Vagina (tissue), 2 donors: ENCODE measurements at regions not wholly inside any gene's neighbourhood (a gene's known extent, or its start where the extent isn't known, plus 50 kb on each side); places are given as distances from the start of the nearest gene placed in this dataset.

ENCODE experiments used
- DNase-seq, 2 donors: peaks; one replicate each; pipeline ENCODE4 v3.0.0-alpha.2; 2017; ENCODE audit errors: extremely low spot score in 2 of 2
- H3K27ac ChIP-seq: fragments of 200-600 bp; sonication (generic); one replicate; pipeline ENCODE4 v1.5.1; 2019
- H3K27me3 ChIP-seq: fragments of 200-600 bp; sonication (generic); one replicate; pipeline ENCODE4 v1.5.1; 2019
- H3K36me3 ChIP-seq, 2 donors: fragments of 200-600 bp; sonication (generic); one replicate each; pipeline ENCODE4 v1.5.1; 2017 to 2019
- H3K4me1 ChIP-seq: fragments of 200-600 bp; sonication (generic); one replicate; pipeline ENCODE4 v1.5.1; 2019
- H3K4me3 ChIP-seq, 2 donors: fragments of 200-600 bp; sonication (generic); 1 replicate in 1 of 2; 2 replicates in 1 of 2; pipeline ENCODE4 v1.5.1; 2016 to 2019
- H3K9me3 ChIP-seq: fragments of 200-600 bp; sonication (generic); one replicate; pipeline ENCODE4 v1.5.1; 2019
- POLR2A ChIP-seq, 2 donors: fragments of 450-650 bp; IDR thresholded peaks; one replicate each; pipeline ENCODE4 v1.6.1; 2017; ENCODE audit warnings: antibody characterized with exemption in 2 of 2, mild to moderate bottlenecking in 2 of 2, moderate library complexity in 2 of 2
- POLR2AphosphoS5 ChIP-seq, 2 donors: sonication (generic); formaldehyde crosslinking; IDR thresholded peaks; one replicate each; pipeline ENCODE4 v1.9.0; 2017; ENCODE audit warnings: antibody characterized with exemption in 2 of 2, mild to moderate bottlenecking in 2 of 2, low read depth in 1 of 2; ENCODE audit not compliant: insufficient read depth in 1 of 2
- intact Hi-C: fragments of 100-400 bp; cut with DNase I; formaldehyde crosslinking; loops from one replicate; pipeline ENCODE4 v1.15.1; 2023
- TF ChIP-seq, protein P1 (sequence below), 3 experiments: fragments of 450-650 bp in 2 of 3; fragments of 200-600 bp in 1 of 3; sonication (generic) in 1 of 3; IDR thresholded peaks; one replicate each; pipeline ENCODE4 v1.5.1; 2017 to 2019; ENCODE audit warnings: antibody characterized with exemption in 3 of 3, mild to moderate bottlenecking in 2 of 3, moderate library complexity in 2 of 3

DNA sequence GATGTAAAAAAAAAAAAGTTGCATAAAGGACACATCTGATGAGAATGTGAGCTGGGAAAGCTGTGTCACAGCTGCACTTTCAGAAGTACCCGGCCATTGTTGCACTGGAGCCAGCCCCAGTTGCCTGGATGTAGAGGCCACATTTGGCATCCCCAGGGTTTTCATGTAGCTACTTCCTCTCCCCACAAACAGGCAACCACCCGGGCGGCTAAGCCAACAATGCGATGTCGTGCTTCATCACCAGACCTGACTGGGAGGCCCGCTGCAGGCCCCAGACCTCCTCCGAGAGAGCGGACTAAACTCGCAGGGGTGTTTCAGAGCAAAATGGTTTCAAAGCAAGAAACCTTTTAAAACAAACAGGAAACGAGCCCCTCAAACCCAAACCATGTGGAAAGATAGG lies 142.3 kb downstream of the TMCO5A start:
- TF ChIP-seq, protein P1, sequence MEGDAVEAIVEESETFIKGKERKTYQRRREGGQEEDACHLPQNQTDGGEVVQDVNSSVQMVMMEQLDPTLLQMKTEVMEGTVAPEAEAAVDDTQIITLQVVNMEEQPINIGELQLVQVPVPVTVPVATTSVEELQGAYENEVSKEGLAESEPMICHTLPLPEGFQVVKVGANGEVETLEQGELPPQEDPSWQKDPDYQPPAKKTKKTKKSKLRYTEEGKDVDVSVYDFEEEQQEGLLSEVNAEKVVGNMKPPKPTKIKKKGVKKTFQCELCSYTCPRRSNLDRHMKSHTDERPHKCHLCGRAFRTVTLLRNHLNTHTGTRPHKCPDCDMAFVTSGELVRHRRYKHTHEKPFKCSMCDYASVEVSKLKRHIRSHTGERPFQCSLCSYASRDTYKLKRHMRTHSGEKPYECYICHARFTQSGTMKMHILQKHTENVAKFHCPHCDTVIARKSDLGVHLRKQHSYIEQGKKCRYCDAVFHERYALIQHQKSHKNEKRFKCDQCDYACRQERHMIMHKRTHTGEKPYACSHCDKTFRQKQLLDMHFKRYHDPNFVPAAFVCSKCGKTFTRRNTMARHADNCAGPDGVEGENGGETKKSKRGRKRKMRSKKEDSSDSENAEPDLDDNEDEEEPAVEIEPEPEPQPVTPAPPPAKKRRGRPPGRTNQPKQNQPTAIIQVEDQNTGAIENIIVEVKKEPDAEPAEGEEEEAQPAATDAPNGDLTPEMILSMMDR (IDR thresholded peaks at IDR 0.05), result no peak
- no peak for TF ChIP-seq POLR2AphosphoS5 (IDR thresholded peaks at IDR 0.05; ENCODE audit: insufficient read depth in 1 of 2, low read depth in 1 of 2)
- no peak for TF ChIP-seq POLR2A (IDR thresholded peaks at IDR 0.05)
- intact Hi-C loops, result no loop called here

GRCh38 chr15:38079236-38079635 lies 144.8 kb downstream of the TMCO5A start:
- no peak overlapping the region for H3K27ac ChIP-seq
- TF ChIP-seq POLR2AphosphoS5 (IDR thresholded peaks at IDR 0.05; ENCODE audit: insufficient read depth in 1 of 2, low read depth in 1 of 2) (no peak), POLR2A (IDR thresholded peaks at IDR 0.05) (no peak)
- TF ChIP-seq, protein P1 (IDR thresholded peaks at IDR 0.05), result no peak
- H3K27me3 ChIP-seq, result no peaks in the 10 kb centered on the region
- no peaks in the 10 kb centered on the region for H3K9me3 ChIP-seq
- DNase-seq, result no peak
- intact Hi-C loops, result no loop called here
- no peaks in the 10 kb centered on the region for H3K36me3 ChIP-seq
- peaks cover 9% of the 10 kb centered on the region for H3K4me1 ChIP-seq
- no peak overlapping the region for H3K4me3 ChIP-seq

More for the DNA sequence above, 142.3 kb downstream of the TMCO5A start:
- Histone ChIP-seq H3K4me3 (no peak overlapping the region), H3K9me3 (no peaks in the 10 kb centered on the region), H3K27me3 (no peaks in the 10 kb centered on the region), H3K4me1 (peaks cover 32% of the 10 kb centered on the region), H3K27ac (no peak overlapping the region), H3K36me3 (no peaks in the 10 kb centered on the region)
- no peak for DNase-seq

- no peak overlapping the region for H3K27ac ChIP-seq
- H3K27me3 ChIP-seq, result no peaks in the 10 kb centered on the region
- no peaks in the 10 kb centered on the region for H3K9me3 ChIP-seq
- no peaks in the 10 kb centered on the region for H3K36me3 ChIP-seq
- TF ChIP-seq POLR2A (IDR thresholded peaks at IDR 0.05), result no peak
- TF ChIP-seq, protein P1 (IDR thresholded peaks at IDR 0.05), result no peak
- TF ChIP-seq POLR2AphosphoS5 (IDR thresholded peaks at IDR 0.05; ENCODE audit: insufficient read depth in 1 of 2, low read depth in 1 of 2), result no peak
- H3K4me1 ChIP-seq, result no peaks in the 10 kb centered on the region
- no peak for DNase-seq
- intact Hi-C loops, result no loop called here
- H3K4me3 ChIP-seq, result no peak overlapping the region
These were observed 146.3 kb downstream of the TMCO5A start for GRCh38 chr15:38080651-38081275.

DNA sequence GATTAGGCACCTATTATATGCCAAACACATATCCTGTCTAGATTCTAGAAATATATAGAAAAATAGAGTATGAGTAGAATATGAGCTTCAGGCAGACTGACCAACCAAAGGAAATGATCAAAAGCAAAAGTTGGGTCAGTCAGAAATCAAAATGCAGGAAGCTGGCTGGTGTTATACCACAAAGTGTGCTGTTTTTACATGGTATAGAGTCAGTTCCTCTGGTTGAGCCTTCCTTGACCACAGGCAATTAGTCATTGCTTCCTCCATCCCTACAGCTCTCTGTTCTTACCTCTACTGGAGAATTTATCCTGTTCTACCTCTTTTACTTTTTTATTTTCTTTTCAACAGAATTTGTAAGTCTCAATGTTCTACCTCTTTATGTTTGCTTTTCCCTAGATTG lies 149.8 kb downstream of the TMCO5A start:
- H3K9me3 ChIP-seq, result no peaks in the 10 kb centered on the region
- no peak overlapping the region for H3K27ac ChIP-seq
- intact Hi-C loops, result no loop called here
- H3K27me3 ChIP-seq, result no peaks in the 10 kb centered on the region
- TF ChIP-seq, protein P1 (IDR thresholded peaks at IDR 0.05), result no peak
- TF ChIP-seq POLR2A (IDR thresholded peaks at IDR 0.05), result no peak
- TF ChIP-seq POLR2AphosphoS5 (IDR thresholded peaks at IDR 0.05; ENCODE audit: insufficient read depth in 1 of 2, low read depth in 1 of 2), result no peak
- DNase-seq, result no peak
- H3K36me3 ChIP-seq, result no peaks in the 10 kb centered on the region
- H3K4me3 ChIP-seq, result no peak overlapping the region
- no peaks in the 10 kb centered on the region for H3K4me1 ChIP-seq

GRCh38 chr15:38085114-38085513 lies 150.7 kb downstream of the TMCO5A start:
- Histone ChIP-seq H3K4me3 (no peak overlapping the region), H3K4me1 (no peaks in the 10 kb centered on the region), H3K27me3 (no peaks in the 10 kb centered on the region), H3K36me3 (no peaks in the 10 kb centered on the region), H3K27ac (no peak overlapping the region), H3K9me3 (no peaks in the 10 kb centered on the region)
- DNase-seq, result no peak
- intact Hi-C loops, result no loop called here
- TF ChIP-seq POLR2A (IDR thresholded peaks at IDR 0.05) (no peak), POLR2AphosphoS5 (IDR thresholded peaks at IDR 0.05; ENCODE audit: insufficient read depth in 1 of 2, low read depth in 1 of 2) (no peak)
- TF ChIP-seq, protein P1 (IDR thresholded peaks at IDR 0.05), result no peak
